ENCODE measurements at regions not wholly inside any gene's neighbourhood (a gene's known extent, or its start where the extent isn't known, plus 50 kb on each side); places are given as distances from the start of the nearest gene placed in this dataset.

DNA sequence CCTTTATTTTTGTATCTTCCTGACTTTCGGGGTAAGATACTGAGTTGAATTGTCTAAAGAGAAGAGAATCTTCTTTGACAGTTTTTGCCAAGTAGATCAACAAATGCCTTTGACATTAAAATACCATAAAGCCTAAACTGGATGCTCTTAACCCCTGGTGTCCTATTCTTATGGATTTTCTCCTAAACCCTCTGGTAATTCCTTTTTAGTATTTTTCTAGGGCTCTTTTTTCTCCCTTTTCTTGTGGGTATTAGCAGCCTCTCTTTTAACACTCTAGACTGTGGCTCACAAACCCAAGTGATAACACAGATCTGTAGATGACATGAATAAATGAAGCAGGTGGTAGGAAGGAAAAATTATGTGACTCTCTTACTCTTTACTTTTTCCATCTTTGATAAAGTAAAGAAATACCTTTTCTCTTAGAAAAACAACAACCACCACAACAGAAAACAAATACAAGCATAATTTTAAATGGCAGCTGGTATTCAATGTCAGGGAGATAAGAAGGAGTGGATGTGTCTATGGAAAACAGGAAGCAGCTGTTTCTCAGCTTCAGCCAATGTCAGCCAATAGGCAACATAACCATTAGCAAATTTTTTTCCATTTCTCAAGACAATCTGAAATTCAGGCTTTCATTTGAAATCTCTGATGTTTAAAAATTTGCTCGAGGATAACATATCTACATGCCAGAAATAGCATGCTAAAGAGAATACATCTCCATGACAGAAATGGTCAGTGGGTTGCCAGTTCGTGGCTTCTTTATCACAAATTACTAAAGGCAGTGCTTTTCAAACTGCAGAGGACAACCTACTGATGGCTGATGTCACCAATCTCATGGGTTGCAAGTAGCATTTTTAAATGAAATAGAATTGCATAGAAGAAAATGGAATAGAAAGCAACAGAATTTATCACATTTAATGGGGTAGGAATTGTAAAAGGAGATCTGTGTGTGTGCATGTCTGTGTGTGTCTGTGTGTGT, 123.1 kb upstream of the KRR1 start:
- no peak for DNase-seq (ENCODE audit: low spot score in 2 of 2)
- Histone ChIP-seq H3K27me3 (no peaks in the 10 kb centered on the region), H3K27ac (no peak overlapping the region), H3K36me3 (no peaks in the 10 kb centered on the region), H3K4me1 (no peaks in the 10 kb centered on the region), H3K4me3 (no peak overlapping the region), H3K9me3 (no peaks in the 10 kb centered on the region)
- intact Hi-C loops (cut with DNase I; ENCODE audit: low total_unique reads): no loop called here
- TF ChIP-seq POLR2A (IDR thresholded peaks at IDR 0.05): no peak
- TF ChIP-seq, protein P1, sequence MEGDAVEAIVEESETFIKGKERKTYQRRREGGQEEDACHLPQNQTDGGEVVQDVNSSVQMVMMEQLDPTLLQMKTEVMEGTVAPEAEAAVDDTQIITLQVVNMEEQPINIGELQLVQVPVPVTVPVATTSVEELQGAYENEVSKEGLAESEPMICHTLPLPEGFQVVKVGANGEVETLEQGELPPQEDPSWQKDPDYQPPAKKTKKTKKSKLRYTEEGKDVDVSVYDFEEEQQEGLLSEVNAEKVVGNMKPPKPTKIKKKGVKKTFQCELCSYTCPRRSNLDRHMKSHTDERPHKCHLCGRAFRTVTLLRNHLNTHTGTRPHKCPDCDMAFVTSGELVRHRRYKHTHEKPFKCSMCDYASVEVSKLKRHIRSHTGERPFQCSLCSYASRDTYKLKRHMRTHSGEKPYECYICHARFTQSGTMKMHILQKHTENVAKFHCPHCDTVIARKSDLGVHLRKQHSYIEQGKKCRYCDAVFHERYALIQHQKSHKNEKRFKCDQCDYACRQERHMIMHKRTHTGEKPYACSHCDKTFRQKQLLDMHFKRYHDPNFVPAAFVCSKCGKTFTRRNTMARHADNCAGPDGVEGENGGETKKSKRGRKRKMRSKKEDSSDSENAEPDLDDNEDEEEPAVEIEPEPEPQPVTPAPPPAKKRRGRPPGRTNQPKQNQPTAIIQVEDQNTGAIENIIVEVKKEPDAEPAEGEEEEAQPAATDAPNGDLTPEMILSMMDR (IDR thresholded peaks at IDR 0.05): no peak
- no peak for TF ChIP-seq POLR2AphosphoS5 (IDR thresholded peaks at IDR 0.05)

- Histone ChIP-seq H3K27me3 (no peaks in the 10 kb centered on the region), H3K27ac (no peak overlapping the region), H3K4me1 (no peaks in the 10 kb centered on the region), H3K9me3 (no peaks in the 10 kb centered on the region), H3K4me3 (no peak overlapping the region), H3K36me3 (no peaks in the 10 kb centered on the region)
- TF ChIP-seq, protein P1 (IDR thresholded peaks at IDR 0.05): no peak
- TF ChIP-seq POLR2AphosphoS5 (IDR thresholded peaks at IDR 0.05) (no peak), POLR2A (IDR thresholded peaks at IDR 0.05) (no peak)
- intact Hi-C loops (cut with DNase I; ENCODE audit: low total_unique reads): no loop called here
- no peak for DNase-seq (ENCODE audit: low spot score in 2 of 2)
Measured at GRCh38 chr12:75633789-75634188, 122.4 kb upstream of the KRR1 start.

DNA sequence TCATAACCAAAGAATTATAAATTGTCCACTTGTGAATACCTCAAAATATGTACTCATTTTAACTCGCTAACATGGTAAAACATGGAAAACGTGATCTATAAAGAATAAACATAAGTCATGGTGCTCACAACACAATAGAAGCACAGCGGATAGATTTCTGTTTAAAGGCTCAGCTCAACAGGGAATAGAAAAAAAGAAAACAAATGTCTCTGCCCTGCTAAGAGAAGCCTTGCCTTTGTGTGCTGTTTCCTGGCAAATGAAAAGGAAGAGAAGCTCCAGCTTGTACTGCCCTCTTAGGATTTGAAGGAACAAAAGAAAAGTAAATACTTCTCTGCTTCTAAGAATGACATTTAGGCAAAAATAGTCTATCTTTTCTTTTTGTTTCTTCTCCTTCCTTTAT, 121.0 kb upstream of the KRR1 start:
- no peaks in the 10 kb centered on the region for H3K9me3 ChIP-seq
- DNase-seq (ENCODE audit: low spot score in 2 of 2): no peak
- H3K4me3 ChIP-seq: no peak overlapping the region
- intact Hi-C loops (cut with DNase I; ENCODE audit: low total_unique reads): no loop called here
- H3K27me3 ChIP-seq: no peaks in the 10 kb centered on the region
- H3K4me1 ChIP-seq: no peaks in the 10 kb centered on the region
- H3K27ac ChIP-seq: no peak overlapping the region
- H3K36me3 ChIP-seq: no peaks in the 10 kb centered on the region
- TF ChIP-seq, protein P1 (IDR thresholded peaks at IDR 0.05): no peak
- TF ChIP-seq POLR2AphosphoS5 (IDR thresholded peaks at IDR 0.05): no peak
- no peak for TF ChIP-seq POLR2A (IDR thresholded peaks at IDR 0.05)

DNA sequence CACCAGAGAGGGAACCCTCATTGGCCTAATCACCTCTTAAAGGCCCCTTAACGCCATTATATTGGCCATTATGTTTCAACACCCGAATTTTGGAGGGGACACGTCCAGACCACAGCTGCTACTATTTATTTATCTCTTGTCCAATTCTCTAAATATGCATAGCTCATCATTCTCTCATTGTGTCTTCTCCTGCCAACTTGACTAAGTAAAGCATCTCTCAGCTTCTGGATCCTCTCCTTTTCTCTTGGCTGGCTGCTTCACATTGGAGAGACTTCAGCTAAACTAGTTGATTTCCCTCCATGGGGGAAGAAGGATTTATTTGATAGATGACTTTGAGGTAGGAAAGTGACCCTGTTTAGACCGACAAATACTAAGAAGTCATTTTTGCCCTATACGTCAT, 120.4 kb upstream of the KRR1 start:
- Histone ChIP-seq H3K36me3 (no peaks in the 10 kb centered on the region), H3K27me3 (no peaks in the 10 kb centered on the region), H3K4me3 (no peak overlapping the region), H3K4me1 (no peaks in the 10 kb centered on the region), H3K27ac (no peak overlapping the region), H3K9me3 (no peaks in the 10 kb centered on the region)
- TF ChIP-seq POLR2AphosphoS5 (IDR thresholded peaks at IDR 0.05) (no peak), POLR2A (IDR thresholded peaks at IDR 0.05) (no peak)
- TF ChIP-seq, protein P1 (IDR thresholded peaks at IDR 0.05): no peak
- no peak for DNase-seq (ENCODE audit: low spot score in 2 of 2)
- intact Hi-C loops (cut with DNase I; ENCODE audit: low total_unique reads): no loop called here

DNA sequence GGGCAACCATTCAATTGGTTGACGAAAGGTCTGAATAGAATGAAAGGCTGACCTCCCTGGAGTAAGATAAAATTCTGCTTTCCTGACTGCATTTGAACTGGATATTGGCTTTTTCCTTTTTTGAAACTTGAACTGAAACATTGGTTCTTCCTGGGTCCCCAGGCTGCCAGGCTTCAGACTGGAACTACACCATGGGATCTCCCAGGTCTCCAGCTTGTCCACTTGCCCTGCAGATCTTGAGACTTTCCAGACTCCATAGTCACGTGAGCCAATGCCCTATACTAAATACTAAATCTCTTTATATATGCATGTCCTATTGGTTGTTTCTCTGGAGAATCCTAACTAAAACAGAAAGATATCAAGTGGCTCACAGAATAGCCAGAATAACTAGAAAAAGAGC, 118.7 kb upstream of the KRR1 start:
- TF ChIP-seq POLR2A (IDR thresholded peaks at IDR 0.05) (no peak), POLR2AphosphoS5 (IDR thresholded peaks at IDR 0.05) (no peak)
- TF ChIP-seq, protein P1 (IDR thresholded peaks at IDR 0.05): no peak
- H3K9me3 ChIP-seq: no peaks in the 10 kb centered on the region
- intact Hi-C loops (cut with DNase I; ENCODE audit: low total_unique reads): no loop called here
- no peak overlapping the region for H3K27ac ChIP-seq
- H3K36me3 ChIP-seq: no peaks in the 10 kb centered on the region
- no peaks in the 10 kb centered on the region for H3K27me3 ChIP-seq
- H3K4me3 ChIP-seq: no peak overlapping the region
- H3K4me1 ChIP-seq: no peaks in the 10 kb centered on the region
- DNase-seq (ENCODE audit: low spot score in 2 of 2): no peak

Data from breast epithelium (tissue), 4 donors.